H1 (cell line): ENCODE measurements at regions not wholly inside any gene's neighbourhood (a gene's known extent, or its start where the extent isn't known, plus 50 kb on each side); places are given as distances from the start of the nearest gene placed in this dataset.

Source experiments
- CTCF ChIA-PET: fragments of 300-600 bp; sonication (Branson Sonifier 250); formaldehyde crosslinking; loops from one replicate; lab custom pipeline; 2021; ENCODE audit not compliant: partially characterized antibody; lab: Charles Lee
- POLR2A ChIA-PET: fragments of 300-600 bp; sonication (Branson Sonifier 250); formaldehyde crosslinking; loops from one replicate; lab custom pipeline; 2021; ENCODE audit warnings: inconsistent platforms; ENCODE audit not compliant: partially characterized antibody; lab: Charles Lee
- DNase-seq, 2 experiments: peaks; one replicate each; pipeline versions ENCODE4 v3.0.0 to v3.0.0-alpha.2; 2010 to 2022; ENCODE audit warnings: low spot score in 2 of 2, low read depth in 1 of 2, mixed read lengths in 1 of 2
- FAIRE-seq: peaks from 2 replicates; lab custom pipeline; 2011; peaks lifted over from hg19 to GRCh38; lab: Jason Lieb, UNC
- H2AFZ ChIP-seq: 2 replicates; pipeline ENCODE4 v1.8.1; 2012; ENCODE audit warnings: low read length, inconsistent platforms
- H2AK5ac ChIP-seq: 2 replicates; pipeline ENCODE4 v1.6.1; 2013; ENCODE audit warnings: low read depth, low read length
- H2BK120ac ChIP-seq: replicated peaks from 2 replicates; pipeline ENCODE3; 2013; ENCODE audit warnings: low read depth, low read length, inconsistent platforms
- H2BK12ac ChIP-seq: 2 replicates; pipeline ENCODE4 v1.6.1; 2013; ENCODE audit warnings: low read depth, low read length
- H2BK15ac ChIP-seq: 2 replicates; pipeline ENCODE4 v1.6.1; 2013; ENCODE audit warnings: low read length
- H2BK20ac ChIP-seq: 2 replicates; pipeline ENCODE4 v1.6.1; 2013; ENCODE audit warnings: low read length
- H2BK5ac ChIP-seq: 2 replicates; pipeline ENCODE4 v1.6.1; 2013; ENCODE audit warnings: low read depth, low read length
- H3K14ac ChIP-seq: 2 replicates; pipeline ENCODE4 v1.6.1; 2013; ENCODE audit warnings: inconsistent platforms; ENCODE audit not compliant: insufficient read length
- H3K18ac ChIP-seq: 2 replicates; pipeline ENCODE4 v1.6.1; 2013; ENCODE audit warnings: low read length; ENCODE audit errors: extremely low read depth
- H3K23ac ChIP-seq: 2 replicates; pipeline ENCODE4 v1.6.1; 2013; ENCODE audit warnings: inconsistent platforms; ENCODE audit not compliant: insufficient read length
- H3K23me2 ChIP-seq: 2 replicates; pipeline ENCODE4 v1.6.1; 2013; ENCODE audit warnings: low read depth, low read length
- H3K27ac ChIP-seq: 2 replicates; pipeline ENCODE4 v1.6.1; 2011; ENCODE audit warnings: low read depth, low read length, inconsistent platforms
- H3K27me3 ChIP-seq, 4 experiments: replicated peaks in 1 of 4; 1 replicate in 1 of 4; 2 replicates in 3 of 4; pipeline versions ENCODE4 v1.6.1 to v1.8.1; 2011 to 2013; ENCODE audit warnings: low read length in 3 of 4, mild to moderate bottlenecking in 3 of 4, inconsistent platforms in 2 of 4, mixed read lengths in 2 of 4, moderate library complexity in 1 of 4; ENCODE audit not compliant: control insufficient read depth in 3 of 4, insufficient read depth in 3 of 4; ENCODE audit errors: extremely low read depth in 1 of 4
- H3K36me3 ChIP-seq, 4 experiments: 2 replicates each; pipeline versions ENCODE4 v1.6.1 to v1.8.1; 2011 to 2013; ENCODE audit warnings: mild to moderate bottlenecking in 4 of 4, low read length in 3 of 4, moderate library complexity in 2 of 4, control low read depth in 1 of 4, inconsistent platforms in 1 of 4; ENCODE audit not compliant: insufficient read depth in 4 of 4, control insufficient read depth in 2 of 4
- H3K4ac ChIP-seq: replicated peaks from 2 replicates; pipeline ENCODE3; 2013; ENCODE audit warnings: low read length, low read depth, mixed read lengths, inconsistent platforms; ENCODE audit not compliant: insufficient read length
- H3K4me1 ChIP-seq, 4 experiments: replicated peaks in 1 of 4; 1 replicate in 1 of 4; 2 replicates in 3 of 4; pipeline versions ENCODE4 v1.6.1 to v1.8.1; 2011 to 2013; ENCODE audit warnings: low read length in 3 of 4, inconsistent platforms in 2 of 4, mixed read lengths in 1 of 4; ENCODE audit not compliant: insufficient read depth in 4 of 4, control insufficient read depth in 3 of 4
- H3K4me2 ChIP-seq, 2 experiments: 2 replicates each; pipeline versions ENCODE4 v1.6.1 to v1.8.1; 2011 to 2013; ENCODE audit warnings: low read depth in 2 of 2, low read length in 2 of 2, control low read depth in 1 of 2, inconsistent platforms in 1 of 2, mild to moderate bottlenecking in 1 of 2; ENCODE audit not compliant: insufficient read depth in 1 of 2
- H3K4me3 ChIP-seq, 4 experiments: fragments of 200-600, 300-600 bp in 1 of 4; sonication (generic), shearing (Covaris generic), sonication (Bioruptor Twin) in 1 of 4; 2 replicates each; pipeline versions ENCODE4 v1.5.1 to v1.8.1; 2011 to 2016; ENCODE audit warnings: low read length in 4 of 4, low read depth in 3 of 4, control low read depth in 2 of 4, inconsistent platforms in 2 of 4, mild to moderate bottlenecking in 2 of 4, mixed read lengths in 1 of 4, moderate library complexity in 1 of 4; ENCODE audit not compliant: insufficient read depth in 2 of 4; ENCODE audit errors: extremely low read depth in 1 of 4
- H3K56ac ChIP-seq: replicated peaks from 2 replicates; pipeline ENCODE3; 2013; ENCODE audit warnings: low read depth, mild to moderate bottlenecking, mixed read lengths, low read length, inconsistent platforms; ENCODE audit not compliant: insufficient read length
- H3K79me1 ChIP-seq: 2 replicates; pipeline ENCODE4 v1.6.1; 2013; ENCODE audit warnings: low read depth, low read length, control low read depth
- H3K79me2 ChIP-seq, 2 experiments: 2 replicates each; pipeline versions ENCODE4 v1.6.1 to v1.8.1; 2012 to 2013; ENCODE audit warnings: low read length in 2 of 2, mild to moderate bottlenecking in 2 of 2, inconsistent platforms in 1 of 2; ENCODE audit not compliant: insufficient read depth in 2 of 2, control insufficient read depth in 1 of 2
- H3K9ac ChIP-seq, 4 experiments: replicated peaks in 1 of 4; 1 replicate in 1 of 4; 2 replicates in 3 of 4; pipeline versions ENCODE4 v1.6.1 to v1.8.1; 2011 to 2013; ENCODE audit warnings: low read depth in 3 of 4, low read length in 3 of 4, control low read depth in 2 of 4, mild to moderate bottlenecking in 2 of 4, moderate library complexity in 2 of 4, inconsistent platforms in 1 of 4; ENCODE audit errors: extremely low read depth in 1 of 4
- H3K9me3 ChIP-seq, 2 experiments: 2 replicates each; pipeline versions ENCODE4 v1.6.1 to v1.8.1; 2012 to 2013; ENCODE audit warnings: mild to moderate bottlenecking in 2 of 2, moderate library complexity in 2 of 2, control low read depth in 1 of 2, inconsistent platforms in 1 of 2, low read depth in 1 of 2, low read length in 1 of 2, mixed read lengths in 1 of 2; ENCODE audit not compliant: insufficient read depth in 2 of 2
- H4K20me1 ChIP-seq, 2 experiments: replicated peaks in 1 of 2; 2 replicates each; pipeline versions ENCODE3 to v1.8.1; 2011 to 2013; ENCODE audit warnings: inconsistent platforms in 2 of 2, low read length in 2 of 2, mild to moderate bottlenecking in 1 of 2; ENCODE audit not compliant: insufficient read depth in 2 of 2, control insufficient read depth in 1 of 2
- H4K5ac ChIP-seq: 2 replicates; pipeline ENCODE4 v1.6.1; 2013; ENCODE audit warnings: low read length, low read depth, mixed read lengths, inconsistent platforms; ENCODE audit not compliant: insufficient read length
- H4K8ac ChIP-seq: 2 replicates; pipeline ENCODE4 v1.8.0; 2013; ENCODE audit warnings: mild to moderate bottlenecking, moderate library complexity, low read length, inconsistent platforms; ENCODE audit not compliant: insufficient read depth; ENCODE audit errors: extremely low read depth
- H4K91ac ChIP-seq: replicated peaks from 2 replicates; pipeline ENCODE3; 2013; ENCODE audit warnings: low read length, mixed read lengths, inconsistent platforms; ENCODE audit not compliant: insufficient read length
- BRCA1 ChIP-seq: IDR thresholded peaks from 2 replicates; pipeline ENCODE4 v1.6.1; 2012; ENCODE audit warnings: low read depth, low read length, improper control_type of control experiment
- CBX5 ChIP-seq: fragments of 300-800, 300-1000 bp; sonication (generic); IDR thresholded peaks from 2 replicates; pipeline ENCODE4 v1.7.1; 2016; ENCODE audit warnings: antibody characterized with exemption, low read length, low read depth
- CHD1 ChIP-seq: IDR thresholded peaks from 2 replicates; pipeline ENCODE4 v1.6.1; 2012; ENCODE audit warnings: low read depth, low read length, improper control_type of control experiment
- CHD2 ChIP-seq: IDR thresholded peaks from 2 replicates; pipeline ENCODE4 v1.6.1; 2012; ENCODE audit warnings: low read length, improper control_type of control experiment
- E2F6 ChIP-seq: IDR thresholded peaks from 2 replicates; pipeline ENCODE4 v1.6.1; 2012; ENCODE audit warnings: inconsistent platforms
- FOSL1 ChIP-seq: IDR thresholded peaks from 2 replicates; pipeline ENCODE4 v1.6.1; 2011; ENCODE audit warnings: mild to moderate bottlenecking, low read depth, low read length, moderate library complexity; ENCODE audit not compliant: insufficient read depth
- HDAC2 ChIP-seq, 2 experiments: fragments of 300-600 bp in 1 of 2; sonication (generic) in 1 of 2; IDR thresholded peaks; 2 replicates each; pipeline ENCODE4 v1.6.1; 2011 to 2012; ENCODE audit warnings: low read depth in 2 of 2, low read length in 2 of 2, mild to moderate bottlenecking in 2 of 2, moderate library complexity in 2 of 2, borderline replicate concordance in 1 of 2, inconsistent platforms in 1 of 2
- JUND ChIP-seq: IDR thresholded peaks from 2 replicates; pipeline ENCODE4 v1.6.1; 2011; ENCODE audit warnings: mild to moderate bottlenecking, improper control_type of control experiment, low read length
- MAX ChIP-seq: IDR thresholded peaks from 2 replicates; pipeline ENCODE4 v1.6.1; 2012; ENCODE audit warnings: inconsistent platforms
- NRF1 ChIP-seq: IDR thresholded peaks from 2 replicates; pipeline ENCODE4 v1.6.1; 2011; ENCODE audit warnings: mild to moderate bottlenecking, low read depth, low read length, improper control_type of control experiment
- SP1 ChIP-seq: IDR thresholded peaks from 2 replicates; pipeline ENCODE4 v1.6.1; 2011; ENCODE audit warnings: low read depth, low read length
- TAF1 ChIP-seq: IDR thresholded peaks from 2 replicates; pipeline ENCODE4 v1.6.1; 2011; ENCODE audit warnings: mild to moderate bottlenecking, low read depth, low read length
- ZNF274 ChIP-seq: IDR thresholded peaks from 2 replicates; pipeline ENCODE4 v1.7.0; 2012; ENCODE audit warnings: low read length, borderline replicate concordance; ENCODE audit errors: extremely low read depth
- WGBS, 2 experiments: shearing (Covaris generic) in 1 of 2; methylation state at CpG; one replicate each; pipeline versions ENCODE4 v1.1.6 to v1.1.7; 2013 to 2015; ENCODE audit warnings: low lambda C conversion rate in 2 of 2, mixed read lengths in 2 of 2, inconsistent platforms in 1 of 2, low coverage in 1 of 2, missing lambda C conversion rate in 1 of 2; ENCODE audit not compliant: insufficient replicate concordance in 2 of 2, insufficient coverage in 1 of 2, insufficient read length in 1 of 2; ENCODE audit errors: extremely low coverage in 1 of 2, missing lambda C conversion rate in 1 of 2; 5-methylcytosine and 5-hydroxymethylcytosine counted together

- Histone ChIP-seq H2BK20ac (no peak overlapping the region), H3K4me1 (no peaks in the 10 kb centered on the region), H2AFZ (no peak overlapping the region), H3K9ac (no peak overlapping the region), H2AK5ac (no peak overlapping the region), H3K27me3 (no peaks in the 10 kb centered on the region), H2BK15ac (no peak overlapping the region), H3K18ac (no peak overlapping the region), H3K9me3 (no peaks in the 10 kb centered on the region; a peak in 1 of 4 replicates), H2BK5ac (no peak overlapping the region), H3K79me2 (no peaks in the 10 kb centered on the region), H4K20me1 (no peaks in the 10 kb centered on the region), H3K79me1 (no peaks in the 10 kb centered on the region), H2BK12ac (no peak overlapping the region), H3K23me2 (no peaks in the 10 kb centered on the region), H4K91ac (no peak overlapping the region), H3K14ac (no peak overlapping the region), H4K8ac (no peak overlapping the region), H3K4ac (no peak overlapping the region), H3K27ac (no peak overlapping the region), H4K5ac (no peak overlapping the region), H3K56ac (no peak overlapping the region), H3K23ac (no peak overlapping the region), H2BK120ac (no peak overlapping the region), H3K36me3 (no peaks in the 10 kb centered on the region), H3K4me2 (no peak overlapping the region), H3K4me3 (no peak overlapping the region)
- POLR2A ChIA-PET = interaction anchor here (1.0 kb wide), 1 partner anchor 14 kb away, joined by 4 read pairs; no protein-coding TSS in a partner anchor
- no peak for DNase-seq
- CTCF ChIA-PET = interaction anchor here (0.9 to 1.0 kb wide), 2 partner anchors 25 to 566 kb away, joined by 3 read pairs; no protein-coding TSS in a partner anchor
- FAIRE-seq = no peak
- 92% methylated on average over 2 of the region's 2 CpGs; no CpG with 5 or more reads in 1 of the 2 experiments for WGBS, 2 experiments
- TF ChIP-seq CHD1 (no peak), TAF1 (no peak), CBX5 (no peak), SP1 (no peak), CHD2 (no peak), MAX (no peak), BRCA1 (no peak), NRF1 (no peak), HDAC2 (IDR thresholded peaks at IDR 0.05; ENCODE audit: borderline replicate concordance in 1 of 2, low read depth in 2 of 2, low read length in 2 of 2) (no peak), E2F6 (no peak), ZNF274 (no peak), JUND (no peak), FOSL1 (no peak)
Measured at GRCh38 chr21:28311411-28312190, 681.1 kb downstream of the LTN1 start.
